GM23338 (cell line): ENCODE measurements at regions not wholly inside any gene's neighbourhood (a gene's known extent, or its start where the extent isn't known, plus 50 kb on each side); places are given as distances from the start of the nearest gene placed in this dataset.

Experiments used
- ATAC-seq: fragments of 200-7000 bp; cut with Tn5 transposase; 3 replicates; pipeline ENCODE4 v1.9.1; 2020
- DNase-seq: peaks from one replicate; pipeline ENCODE4 v3.0.0-alpha.2; 2015; ENCODE audit warnings: low spot score
- H2AFZ ChIP-seq: fragments of 200-600 bp; sonication (generic); 2 replicates; pipeline ENCODE4 v1.8.0; 2016; ENCODE audit warnings: antibody characterized with exemption, mild to moderate bottlenecking, moderate library complexity
- H3F3A ChIP-seq: fragments of 200-600 bp; sonication (generic); replicated peaks from 2 replicates; pipeline ENCODE4 v1.8.0; 2017; ENCODE audit warnings: antibody characterized with exemption, mixed run types, low read depth
- H3K27ac ChIP-seq: fragments of 200-600 bp; sonication (generic); 2 replicates; pipeline ENCODE4 v1.6.1; 2016; ENCODE audit warnings: low read depth
- H3K27me3 ChIP-seq: fragments of 200-600 bp; sonication (generic); 2 replicates; pipeline ENCODE4 v1.8.0; 2016; ENCODE audit warnings: mild to moderate bottlenecking, mixed run types, moderate library complexity; ENCODE audit not compliant: insufficient read depth
- H3K36me3 ChIP-seq: fragments of 200-600 bp; sonication (generic); 2 replicates; pipeline ENCODE4 v1.8.0; 2016; ENCODE audit warnings: mild to moderate bottlenecking; ENCODE audit not compliant: insufficient read depth
- H3K4me1 ChIP-seq: fragments of 200-600 bp; sonication (generic); 2 replicates; pipeline ENCODE4 v1.8.0; 2016; ENCODE audit warnings: mild to moderate bottlenecking, moderate library complexity; ENCODE audit not compliant: insufficient read depth
- H3K4me2 ChIP-seq: fragments of 200-600 bp; sonication (generic); 2 replicates; pipeline ENCODE4 v1.7.1; 2017; ENCODE audit warnings: mixed run types
- H3K4me3 ChIP-seq: fragments of 200-600 bp; sonication (generic); 2 replicates; pipeline ENCODE4 v1.6.1; 2016; ENCODE audit warnings: mixed run types
- H3K79me2 ChIP-seq: fragments of 200-600 bp; sonication (generic); replicated peaks from 2 replicates; pipeline ENCODE4 v1.8.0; 2017; ENCODE audit warnings: mild to moderate bottlenecking; ENCODE audit not compliant: insufficient read depth
- H3K9me2 ChIP-seq: fragments of 200-600 bp; sonication (generic); 2 replicates; pipeline ENCODE4 v1.8.0; 2017; ENCODE audit not compliant: insufficient read depth
- H4K20me1 ChIP-seq: fragments of 200-600 bp; sonication (generic); replicated peaks from 2 replicates; pipeline ENCODE4 v1.8.0; 2017; ENCODE audit warnings: mild to moderate bottlenecking; ENCODE audit not compliant: insufficient read depth
- H3K27ac Mint-ChIP-seq: 2 replicates; pipeline ENCODE4 v1.8.0; 2020; ENCODE audit warnings: inconsistent platforms, mild to moderate bottlenecking, moderate library complexity, mixed read lengths
- H3K27me3 Mint-ChIP-seq: 3 replicates; pipeline ENCODE4 v1.8.0; 2022; ENCODE audit warnings: low read depth, mild to moderate bottlenecking, moderate library complexity, mixed read lengths, inconsistent platforms; ENCODE audit not compliant: insufficient read depth, poor library complexity
- H3K36me3 Mint-ChIP-seq: 3 replicates; pipeline ENCODE4 v1.8.0; 2021; ENCODE audit warnings: low read depth, mild to moderate bottlenecking, inconsistent platforms, moderate library complexity, mixed read lengths
- H3K4me1 Mint-ChIP-seq: 3 replicates; pipeline ENCODE4 v1.8.0; 2020; ENCODE audit warnings: mild to moderate bottlenecking, inconsistent platforms, mixed read lengths
- H3K4me3 Mint-ChIP-seq: 3 replicates; pipeline ENCODE4 v1.8.0; 2021; ENCODE audit warnings: moderate library complexity, mild to moderate bottlenecking, inconsistent platforms, mixed read lengths
- H3K9me3 Mint-ChIP-seq: 3 replicates; pipeline ENCODE4 v1.8.0; 2020; ENCODE audit warnings: moderate library complexity, mild to moderate bottlenecking, inconsistent platforms, mixed read lengths
- CREB1 ChIP-seq: fragments of 250-450 bp; sonication (Bioruptor Pico); IDR thresholded peaks from 2 replicates; pipeline ENCODE4 v1.5.0; 2020; ENCODE audit warnings: low read depth, mild to moderate bottlenecking, moderate library complexity
- CTCF ChIP-seq, 2 experiments: fragments of 200-600 bp in 1 of 2; sonication (generic) in 1 of 2; conservative IDR thresholded peaks; 2 replicates each; pipeline versions ENCODE4 v1.5.1 to v1.6.1; 2016 to 2017; ENCODE audit warnings: antibody characterized with exemption in 2 of 2, low read depth in 2 of 2, mild to moderate bottlenecking in 2 of 2, moderate library complexity in 1 of 2
- ETS1 ChIP-seq: IDR thresholded peaks from 2 replicates; pipeline ENCODE4 v1.6.1; 2016; ENCODE audit warnings: antibody characterized with exemption
- EZH2 ChIP-seq: fragments of 200-600 bp; sonication (generic); IDR thresholded peaks from one replicate; pipeline ENCODE4 v1.8.0; 2017; ENCODE audit warnings: antibody characterized with exemption, mild to moderate bottlenecking, low read depth; ENCODE audit not compliant: unreplicated experiment
- EZH2phosphoT487 ChIP-seq: fragments of 200-600 bp; sonication (generic); IDR thresholded peaks from one replicate; pipeline ENCODE4 v1.8.1; 2018; ENCODE audit warnings: antibody characterized with exemption; ENCODE audit not compliant: unreplicated experiment
- JUNB ChIP-seq: IDR thresholded peaks from one replicate; pipeline ENCODE4 v1.6.1; 2016; ENCODE audit warnings: antibody characterized with exemption; ENCODE audit not compliant: unreplicated experiment
- NANOG ChIP-seq: IDR thresholded peaks from 2 replicates; pipeline ENCODE4 v1.6.1; 2016; ENCODE audit warnings: antibody characterized with exemption, borderline replicate concordance
- POLR2AphosphoS5 ChIP-seq: IDR thresholded peaks from 2 replicates; pipeline ENCODE4 v1.6.1; 2016; ENCODE audit warnings: antibody characterized with exemption, low read depth
- REST ChIP-seq: IDR thresholded peaks from one replicate; pipeline ENCODE4 v1.6.1; 2018; ENCODE audit warnings: antibody characterized with exemption; ENCODE audit not compliant: unreplicated experiment
- STAT1 ChIP-seq: IDR thresholded peaks from one replicate; pipeline ENCODE4 v1.6.1; 2016; ENCODE audit warnings: antibody characterized with exemption; ENCODE audit not compliant: unreplicated experiment
- ZNF331 ChIP-seq: fragments of 250-450 bp; sonication (Bioruptor Pico); IDR thresholded peaks from 2 replicates; pipeline ENCODE4 v1.5.0; 2020; ENCODE audit warnings: low read depth, mild to moderate bottlenecking, moderate library complexity
- ZNF462 ChIP-seq: fragments of 250-450 bp; sonication (Bioruptor Pico); IDR thresholded peaks from 2 replicates; pipeline ENCODE4 v1.5.0; 2020; ENCODE audit warnings: mild to moderate bottlenecking, moderate library complexity

- TF ChIP-seq ZNF462 (CRISPR knock-in tag) = no peak
- TF ChIP-seq NANOG = no peak
Observed at GRCh38 chr2:180063494-180064092, 56.5 kb upstream of the CWC22 start (continued).

GRCh38 chr2:180062178-180062577 is 55.1 kb upstream of the CWC22 start:
- Mint-ChIP-seq H3K4me1 (peaks cover 21% of the 10 kb centered on the region), H3K27ac (no peak overlapping the region), H3K27me3 (peaks cover 4% of the 10 kb centered on the region), H3K9me3 (peaks cover 3% of the 10 kb centered on the region; the same call in 2 of the 3 replicates), H3K4me3 (no peak overlapping the region), H3K36me3 (peaks cover 3% of the 10 kb centered on the region; the same call in 2 of the 3 replicates)
- H3K9me2 ChIP-seq = peaks cover 6% of the 10 kb centered on the region; the same call in 1 of the 2 replicates
- H4K20me1 ChIP-seq = no peaks in the 10 kb centered on the region
- H3K36me3 ChIP-seq = no peaks in the 10 kb centered on the region
- H3K27ac ChIP-seq = no peak overlapping the region
- H3K4me1 ChIP-seq = peaks cover 17% of the 10 kb centered on the region; the same call in 1 of the 2 replicates
- no peak overlapping the region for H3K4me3 ChIP-seq
- no peaks in the 10 kb centered on the region for H3K27me3 ChIP-seq
- ATAC-seq (no peak), DNase-seq (no peak)
- no peak overlapping the region for H2AFZ ChIP-seq
- no peaks in the 10 kb centered on the region for H3K79me2 ChIP-seq
- H3F3A ChIP-seq = no peaks in the 10 kb centered on the region
- H3K4me2 ChIP-seq = no peak overlapping the region
- TF ChIP-seq ETS1 (no peak), CREB1 (no peak), CTCF (conservative IDR thresholded peaks at IDR 0.05; ENCODE audit: low read depth in 2 of 2) (no peak), REST (no peak), POLR2AphosphoS5 (no peak), STAT1 (no peak), EZH2 (no peak), EZH2phosphoT487 (no peak), JUNB (no peak), ZNF331 (CRISPR knock-in tag) (no peak), NANOG (no peak)
